RWPE1 (cell line): ENCODE measurements at regions not wholly inside any gene's neighbourhood (a gene's known extent, or its start where the extent isn't known, plus 50 kb on each side); places are given as distances from the start of the nearest gene placed in this dataset.
"Not testable (repeated sequence)": the region's sequence is repeated elsewhere in the genome, so short reads cannot be mapped to it uniquely, and the experiment has no call there.

Experiments
- CTCF ChIA-PET: fragments of 350-600 bp; sonication (Branson Sonifier 250); formaldehyde crosslinking; extraction: SDS; loops from one replicate; lab custom pipeline; 2021; lab: Yijun Ruan, JAX
- POLR2A ChIA-PET: fragments of 400-600 bp; formaldehyde crosslinking; extraction: SDS; loops from one replicate; lab custom pipeline; 2020; ENCODE audit warnings: antibody characterized with exemption; ENCODE audit not compliant: low non-redundant PET; lab: Yijun Ruan, JAX
- DNase-seq: peaks from one replicate; pipeline ENCODE4 v3.0.0; 2012; ENCODE audit warnings: low spot score
- H3K27ac ChIP-seq: fragments of 450-650 bp; 2 replicates; pipeline ENCODE4 v1.5.1; 2017
- TF ChIP-seq, protein P1 (sequence below): fragments of 450-650 bp; conservative IDR thresholded peaks from 2 replicates; pipeline ENCODE4 v1.5.1; 2017; ENCODE audit warnings: low read depth, mild to moderate bottlenecking

DNA sequence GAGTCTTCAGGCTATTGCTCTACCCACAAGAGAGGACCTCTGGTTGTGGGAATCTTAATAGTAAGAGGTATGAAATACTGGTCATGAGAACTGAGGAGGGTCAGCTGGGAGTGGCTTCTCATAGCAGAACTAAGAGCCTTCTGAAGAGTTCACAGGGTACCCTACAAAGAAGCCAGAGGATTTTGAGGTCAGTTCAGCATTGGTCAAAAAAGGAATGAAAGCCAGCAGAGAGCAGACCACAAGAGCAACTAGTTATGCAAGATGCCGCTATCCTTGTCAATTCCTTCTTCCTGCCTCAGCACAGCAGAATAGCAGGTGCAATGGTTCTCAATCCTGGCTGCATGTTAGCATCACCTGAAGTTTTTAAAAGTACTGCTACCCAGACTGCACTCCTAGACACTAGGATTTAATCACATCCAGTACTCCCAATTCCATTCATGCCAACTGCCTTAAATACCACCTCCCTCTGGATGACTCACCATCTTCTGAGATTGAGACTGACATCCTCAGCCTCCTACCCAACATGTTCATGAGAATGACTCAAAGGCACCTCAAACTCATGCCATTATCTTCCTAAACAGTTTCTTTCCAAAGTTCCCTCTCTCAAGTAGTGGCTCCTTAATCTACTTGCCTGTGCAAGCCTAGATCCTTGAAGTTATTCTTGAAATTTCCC lies 81.0 kb upstream of the RBMS1 start:
- ChIA-PET CTCF (interaction anchor here (0.5 kb wide), 1 partner anchor 94 kb away, joined by 5 read pairs; no protein-coding TSS in a partner anchor), POLR2A (no interaction called here)
- H3K27ac ChIP-seq: no peak overlapping the region
- peak; percentile 63 for DNase-seq
- TF ChIP-seq, protein P1, sequence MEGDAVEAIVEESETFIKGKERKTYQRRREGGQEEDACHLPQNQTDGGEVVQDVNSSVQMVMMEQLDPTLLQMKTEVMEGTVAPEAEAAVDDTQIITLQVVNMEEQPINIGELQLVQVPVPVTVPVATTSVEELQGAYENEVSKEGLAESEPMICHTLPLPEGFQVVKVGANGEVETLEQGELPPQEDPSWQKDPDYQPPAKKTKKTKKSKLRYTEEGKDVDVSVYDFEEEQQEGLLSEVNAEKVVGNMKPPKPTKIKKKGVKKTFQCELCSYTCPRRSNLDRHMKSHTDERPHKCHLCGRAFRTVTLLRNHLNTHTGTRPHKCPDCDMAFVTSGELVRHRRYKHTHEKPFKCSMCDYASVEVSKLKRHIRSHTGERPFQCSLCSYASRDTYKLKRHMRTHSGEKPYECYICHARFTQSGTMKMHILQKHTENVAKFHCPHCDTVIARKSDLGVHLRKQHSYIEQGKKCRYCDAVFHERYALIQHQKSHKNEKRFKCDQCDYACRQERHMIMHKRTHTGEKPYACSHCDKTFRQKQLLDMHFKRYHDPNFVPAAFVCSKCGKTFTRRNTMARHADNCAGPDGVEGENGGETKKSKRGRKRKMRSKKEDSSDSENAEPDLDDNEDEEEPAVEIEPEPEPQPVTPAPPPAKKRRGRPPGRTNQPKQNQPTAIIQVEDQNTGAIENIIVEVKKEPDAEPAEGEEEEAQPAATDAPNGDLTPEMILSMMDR: no peak

DNA sequence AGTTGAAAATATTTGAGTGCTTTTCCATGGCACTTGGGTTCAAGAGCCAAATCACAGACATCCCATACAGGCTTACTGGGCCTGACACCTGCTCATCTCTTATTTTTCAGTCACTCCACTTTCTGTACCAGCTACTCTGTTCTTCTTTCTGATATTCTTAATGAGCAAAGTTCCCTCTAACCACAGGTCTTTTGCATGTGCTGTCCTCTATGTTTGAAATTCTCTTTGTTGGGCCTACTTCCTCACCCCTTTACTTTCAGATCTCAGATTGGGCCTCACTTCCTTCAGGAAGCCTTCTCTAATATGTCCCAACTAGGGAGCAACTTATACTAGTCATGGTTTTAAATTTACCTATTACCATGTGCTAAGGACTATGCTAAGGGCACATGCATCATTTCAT lies 81.8 kb upstream of the RBMS1 start:
- ChIA-PET POLR2A (no interaction called here), CTCF (no interaction called here)
- TF ChIP-seq, protein P1: no peak
- no peak for DNase-seq
- no peak overlapping the region for H3K27ac ChIP-seq

DNA sequence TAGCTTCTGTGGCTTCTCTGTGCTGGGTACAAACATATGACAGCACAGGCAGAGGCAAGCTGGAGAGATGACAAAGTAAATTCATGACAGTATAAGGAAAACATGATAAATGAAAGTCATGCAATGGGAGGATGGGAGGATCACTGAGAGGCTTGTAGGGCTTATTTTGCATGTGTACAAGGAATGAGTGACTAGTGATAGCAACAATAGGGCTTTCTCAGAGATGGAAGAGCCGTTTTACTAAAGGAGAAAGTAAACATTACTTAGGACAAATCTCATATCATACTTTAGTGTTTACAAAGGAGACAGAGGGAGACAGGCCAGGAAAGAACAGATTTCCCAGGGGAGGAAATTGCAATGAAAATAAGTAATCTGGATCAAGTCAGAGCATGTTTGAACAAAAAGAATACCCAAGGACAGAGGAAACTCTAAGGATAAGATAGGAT lies 82.5 kb upstream of the RBMS1 start:
- POLR2A ChIA-PET: no interaction called here
- TF ChIP-seq, protein P1: no peak
- H3K27ac ChIP-seq: no peak overlapping the region
- DNase-seq: no peak
- CTCF ChIA-PET: no interaction called here

DNA sequence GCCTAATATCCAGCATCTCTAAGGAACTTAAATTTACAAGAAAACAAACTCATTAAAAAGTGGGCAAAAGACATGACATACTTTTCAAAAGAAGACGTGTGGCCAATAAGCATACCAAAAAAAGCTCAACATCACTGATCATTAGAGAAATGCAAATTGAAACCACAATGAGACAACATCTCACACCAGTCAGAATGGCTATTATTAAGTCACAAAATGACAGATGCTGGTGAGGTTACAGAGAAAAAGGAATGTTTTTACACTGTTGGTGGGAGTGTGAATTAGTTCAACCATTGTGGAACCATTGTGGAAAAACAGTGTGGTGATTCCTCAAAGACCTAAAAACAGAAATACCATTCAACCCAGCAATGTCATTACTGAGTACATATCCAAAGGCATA lies 83.5 kb upstream of the RBMS1 start:
- DNase-seq, CTCF ChIA-PET, H3K27ac ChIP-seq, POLR2A ChIA-PET: not testable (repeated sequence)

DNA sequence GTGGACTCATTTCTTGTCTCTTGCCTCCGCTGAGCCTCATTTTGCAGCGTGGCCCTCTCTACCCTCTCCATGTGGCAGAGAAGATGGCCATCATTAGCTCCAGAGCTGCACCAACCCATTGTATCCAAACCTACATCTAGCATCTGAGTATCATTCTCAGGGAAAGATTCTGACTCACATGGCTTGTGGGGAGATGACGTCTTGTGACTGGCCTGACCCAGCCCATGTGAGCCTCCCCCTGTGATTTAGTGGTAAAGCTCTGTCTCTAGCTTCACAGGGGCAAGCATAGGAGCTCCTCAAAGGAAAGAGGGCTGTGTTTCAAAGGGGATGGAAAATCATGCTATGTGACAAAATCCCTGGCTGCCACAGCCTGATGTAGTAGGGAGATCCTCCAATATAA lies 87.4 kb upstream of the RBMS1 start:
- no peak for DNase-seq
- TF ChIP-seq, protein P1: no peak
- ChIA-PET CTCF (interaction anchor here (0.7 kb wide), 1 partner anchor 316 kb away, joined by 6 read pairs; no protein-coding TSS in a partner anchor), POLR2A (no interaction called here)
- no peak overlapping the region for H3K27ac ChIP-seq

DNA sequence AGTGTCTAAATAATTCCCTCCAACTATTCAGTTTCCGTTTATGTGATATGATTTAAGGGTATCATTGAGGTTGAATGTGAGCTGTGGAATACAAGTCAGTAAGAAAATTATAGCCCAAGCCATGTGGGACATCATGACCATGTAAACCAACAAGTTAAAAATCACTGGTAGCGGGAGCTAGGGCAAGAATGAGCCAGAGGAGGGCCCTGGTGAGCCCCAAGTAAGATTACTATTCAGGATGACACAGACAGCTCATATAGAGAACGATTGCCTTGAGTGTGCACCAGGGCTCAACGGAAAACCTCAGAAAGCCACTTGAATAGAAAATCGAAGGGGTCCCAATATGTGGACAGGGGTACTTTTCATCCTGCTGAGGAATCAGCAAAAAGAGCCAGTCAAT lies 87.8 kb upstream of the RBMS1 start:
- ChIA-PET CTCF (no interaction called here), POLR2A (no interaction called here)
- no peak overlapping the region for H3K27ac ChIP-seq
- TF ChIP-seq, protein P1: no peak
- DNase-seq: no peak

DNA sequence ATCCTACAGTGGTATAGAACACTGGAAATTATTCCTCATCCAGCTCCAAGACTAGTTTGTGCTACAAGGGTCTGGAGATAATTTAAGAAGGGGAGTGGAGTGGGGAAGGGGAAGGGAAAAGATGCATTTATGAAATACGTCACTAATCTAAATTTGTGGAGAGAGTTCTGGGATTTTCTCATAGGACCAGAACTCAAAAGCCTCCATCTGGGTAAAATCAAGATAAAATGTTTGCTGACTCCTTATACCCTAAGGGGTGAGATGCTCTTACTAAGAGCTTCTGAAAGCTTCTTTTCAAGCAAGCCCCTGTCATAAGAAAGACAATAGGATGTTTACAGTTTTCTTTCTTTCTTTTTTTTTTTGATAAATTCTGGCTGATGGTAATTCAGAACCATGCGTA lies 88.5 kb upstream of the RBMS1 start:
- POLR2A ChIA-PET: no interaction called here
- CTCF ChIA-PET: no interaction called here

More for the DNA sequence above, 88.5 kb upstream of the RBMS1 start:
- TF ChIP-seq, protein P1: no peak
- H3K27ac ChIP-seq: no peak overlapping the region
- DNase-seq: no peak
